HCT116 (cell line): ENCODE measurements at regions not wholly inside any gene's neighbourhood (a gene's known extent, or its start where the extent isn't known, plus 50 kb on each side); places are given as distances from the start of the nearest gene placed in this dataset.

Experiments
- ATAC-seq: fragments of 200-7000 bp; cut with Tn5 transposase; 2 replicates; pipeline ENCODE4 v1.9.1; 2020; ENCODE audit warnings: mild to moderate bottlenecking, moderate library complexity
- BruUV-seq: library from RNA; stranded (reverse); fragments of 400-500 nt; replicated peaks from 2 replicates; lab custom pipeline; 2021; lab: Mats Ljungman, UMichigan
- CTCF ChIA-PET: fragments of 300-600 bp; sonication (Branson Sonifier 250); formaldehyde crosslinking; loops from one replicate; lab custom pipeline; 2021; ENCODE audit warnings: antibody characterized with exemption; lab: Charles Lee
- POLR2A ChIA-PET: fragments of 300-600, 350-600 bp; sonication (Branson Sonifier 250); formaldehyde crosslinking; loops from one replicate; lab custom pipeline; 2021; ENCODE audit warnings: antibody characterized with exemption; lab: Charles Lee
- RAD21 ChIA-PET, 2 experiments: fragments of 300-600 bp; sonication (Branson Sonifier 250); formaldehyde crosslinking; loops; one replicate each; lab custom pipeline; 2023; ENCODE audit warnings: low total read pairs in 2 of 2; ENCODE audit not compliant: uncharacterized antibody in 2 of 2, unreplicated experiment in 2 of 2, low non-redundant PET in 1 of 2; lab: Charles Lee
- DNase-seq: peaks from one replicate; pipeline ENCODE4 v3.0.0-alpha.2; 2010; ENCODE audit warnings: low read depth, low spot score
- H2AFZ ChIP-seq: fragments of 200-600 bp; shearing (Covaris generic), sonication (generic); 2 replicates; pipeline ENCODE4 v1.6.1; 2017; ENCODE audit warnings: low read depth, mixed run types, mixed read lengths, antibody characterized with exemption, low read length; ENCODE audit not compliant: poor library complexity, severe bottlenecking
- H3K27ac ChIP-seq: 2 replicates; pipeline ENCODE4 v1.5.1; 2012; ENCODE audit warnings: low read depth, low read length
- H3K27me3 ChIP-seq: fragments of 200-600 bp; sonication (generic); 2 replicates; pipeline ENCODE4 v1.6.1; 2016; ENCODE audit warnings: mixed run types, low read length, mixed read lengths; ENCODE audit not compliant: insufficient read depth
- H3K36me3 ChIP-seq, 2 experiments: fragments of 200-500 bp in 1 of 2; fragments of 200-600 bp in 1 of 2; sonication (Bioruptor generic) in 1 of 2; sonication (generic) in 1 of 2; 2 replicates each; pipeline versions ENCODE4 v1.5.1 to v1.6.1; 2014 to 2016; ENCODE audit warnings: low read length in 2 of 2, inconsistent platforms in 1 of 2, mixed read lengths in 1 of 2, mixed run types in 1 of 2; ENCODE audit not compliant: insufficient read depth in 2 of 2, control insufficient read depth in 1 of 2
- H3K4me1 ChIP-seq, 2 experiments: fragments of 200-600 bp in 1 of 2; sonication (generic) in 1 of 2; 2 replicates each; pipeline versions ENCODE4 v1.5.1 to v1.6.1; 2012 to 2017; ENCODE audit warnings: low read length in 2 of 2, inconsistent platforms in 1 of 2, mild to moderate bottlenecking in 1 of 2, mixed read lengths in 1 of 2, mixed run types in 1 of 2, moderate library complexity in 1 of 2; ENCODE audit not compliant: insufficient read depth in 2 of 2, control insufficient read depth in 1 of 2
- H3K4me2 ChIP-seq: fragments of 200-600 bp; sonication (generic); 2 replicates; pipeline ENCODE4 v1.6.1; 2017; ENCODE audit warnings: mixed run types, low read length, mixed read lengths
- H3K4me3 ChIP-seq, 2 experiments: fragments of 200-600 bp in 1 of 2; sonication (generic) in 1 of 2; replicated peaks in 1 of 2; 2 replicates each; pipeline ENCODE4 v1.5.1; 2011 to 2016; ENCODE audit warnings: low read length in 2 of 2, control low read depth in 1 of 2, low read depth in 1 of 2, mild to moderate bottlenecking in 1 of 2, mixed read lengths in 1 of 2, mixed run types in 1 of 2
- H3K79me2 ChIP-seq: fragments of 200-600 bp; sonication (generic); 2 replicates; pipeline ENCODE4 v1.6.1; 2017; ENCODE audit warnings: mild to moderate bottlenecking, mixed run types, low read length, moderate library complexity, mixed read lengths; ENCODE audit not compliant: insufficient read depth
- H3K9ac ChIP-seq: fragments of 200-600 bp; sonication (generic); 2 replicates; pipeline ENCODE4 v1.6.1; 2016; ENCODE audit warnings: low read length, mixed read lengths
- H3K9me2 ChIP-seq: fragments of 200-600 bp; sonication (generic), shearing (Covaris generic); 2 replicates; pipeline ENCODE4 v1.6.1; 2017; ENCODE audit warnings: mixed run types, mild to moderate bottlenecking, moderate library complexity; ENCODE audit not compliant: insufficient read depth
- H3K9me3 ChIP-seq, 2 experiments: fragments of 200-500 bp in 1 of 2; fragments of 200-600 bp in 1 of 2; sonication (Bioruptor generic) in 1 of 2; sonication (generic) in 1 of 2; 2 replicates each; pipeline ENCODE4 v1.6.1; 2014 to 2017; ENCODE audit warnings: low read length in 2 of 2, mixed read lengths in 2 of 2, inconsistent platforms in 1 of 2, low read depth in 1 of 2, mild to moderate bottlenecking in 1 of 2, mixed run types in 1 of 2, moderate library complexity in 1 of 2; ENCODE audit not compliant: control insufficient read depth in 1 of 2, insufficient read depth in 1 of 2
- H4K20me1 ChIP-seq: fragments of 200-600 bp; sonication (generic), shearing (Covaris generic); 2 replicates; pipeline ENCODE4 v1.6.1; 2017; ENCODE audit warnings: mixed run types, mild to moderate bottlenecking, moderate library complexity; ENCODE audit not compliant: insufficient read depth
- POLR2AphosphoS5 ChIP-seq: IDR thresholded peaks from 2 replicates; pipeline ENCODE4 v1.6.1; 2011; ENCODE audit warnings: mild to moderate bottlenecking, low read depth, low read length, moderate library complexity
- TCF7L2 ChIP-seq: IDR thresholded peaks from 2 replicates; pipeline ENCODE4 v1.7.0; 2011; ENCODE audit warnings: borderline replicate concordance, inconsistent platforms; ENCODE audit not compliant: insufficient read depth, insufficient read length; ENCODE audit errors: extremely low read depth
- intact Hi-C: fragments of 100-400 bp; cut with micrococcal nuclease; formaldehyde crosslinking; loops from 2 replicates; pipeline ENCODE4 v1.10.0; 2022
- TF ChIP-seq, protein P1 (sequence below): IDR thresholded peaks from 2 replicates; pipeline ENCODE4 v1.6.1; 2012; ENCODE audit warnings: low read depth

DNA sequence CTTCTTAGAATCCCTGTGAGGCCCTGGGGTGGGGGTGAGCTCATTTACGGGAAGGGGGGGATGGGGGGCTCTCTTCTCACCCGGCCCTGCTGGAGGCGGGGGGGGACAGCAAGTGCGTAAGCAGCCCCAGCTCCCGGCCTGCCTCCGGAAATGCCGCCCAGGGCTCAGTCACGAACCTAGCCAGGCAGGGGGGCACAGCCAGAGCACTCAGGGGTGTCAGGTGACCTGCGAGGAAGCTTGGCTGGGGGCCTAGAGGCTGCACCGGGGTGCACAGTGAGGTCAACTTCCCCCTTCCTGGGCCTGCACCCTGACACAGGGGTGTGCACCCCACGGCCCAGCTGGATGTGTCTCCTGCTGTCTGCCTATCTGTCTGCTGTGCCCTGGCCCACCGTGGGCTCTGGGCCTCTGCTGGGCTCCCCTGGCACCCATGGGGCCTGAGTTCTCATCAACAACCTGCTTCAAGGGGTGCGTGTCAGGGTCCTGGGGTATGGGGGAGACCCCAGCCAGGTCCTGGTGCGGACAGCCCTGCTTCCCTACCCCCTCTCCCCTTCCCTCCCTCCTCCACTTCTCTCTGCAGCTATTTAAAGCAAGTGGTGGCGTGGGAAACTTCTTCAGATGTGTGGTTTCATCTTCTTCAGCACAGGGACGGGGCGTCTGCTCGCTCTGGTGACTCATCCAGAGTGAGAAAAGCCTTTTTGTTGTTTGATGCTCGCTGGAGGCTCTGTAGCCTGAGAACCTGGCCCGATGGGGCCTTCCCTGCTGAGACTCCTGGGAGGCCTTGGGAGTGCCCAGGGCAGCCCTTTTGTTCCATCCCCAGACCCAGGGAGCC, 92.5 kb upstream of the RUNX3 start:
- Histone ChIP-seq H3K9me3 (no peaks in the 10 kb centered on the region), H3K4me1 (peaks cover 12 to 29% of the 10 kb centered on the region in 2 experiments), H2AFZ (peak overlapping the region; percentile 88), H3K9ac (peak overlapping the region; percentile 33), H3K36me3 (no peaks in the 10 kb centered on the region), H3K79me2 (no peaks in the 10 kb centered on the region), H3K27ac (peak overlapping the region; percentile 41), H3K9me2 (no peaks in the 10 kb centered on the region), H3K4me3 (peak overlapping the region in 1 of 2 experiments; percentile 17; a peak in 2 of 4 replicates), H3K4me2 (peak overlapping the region; percentile 76), H3K27me3 (no peaks in the 10 kb centered on the region), H4K20me1 (no peaks in the 10 kb centered on the region)
- DNase-seq (peak; percentile 59), ATAC-seq (peak; percentile 87)
- ChIA-PET POLR2A (no interaction called here), RAD21 (interaction anchor here in 1 of 2 experiments (0.7 kb wide), 1 partner anchor 12 kb away, joined by 3 read pairs; no protein-coding TSS in a partner anchor), CTCF (interaction anchor here (1.1 kb wide), 1 partner anchor 15 kb away, joined by 3 read pairs; no protein-coding TSS in a partner anchor)
- no TSS peak for BruUV-seq
- intact Hi-C loops: no loop called here
- TF ChIP-seq, protein P1, sequence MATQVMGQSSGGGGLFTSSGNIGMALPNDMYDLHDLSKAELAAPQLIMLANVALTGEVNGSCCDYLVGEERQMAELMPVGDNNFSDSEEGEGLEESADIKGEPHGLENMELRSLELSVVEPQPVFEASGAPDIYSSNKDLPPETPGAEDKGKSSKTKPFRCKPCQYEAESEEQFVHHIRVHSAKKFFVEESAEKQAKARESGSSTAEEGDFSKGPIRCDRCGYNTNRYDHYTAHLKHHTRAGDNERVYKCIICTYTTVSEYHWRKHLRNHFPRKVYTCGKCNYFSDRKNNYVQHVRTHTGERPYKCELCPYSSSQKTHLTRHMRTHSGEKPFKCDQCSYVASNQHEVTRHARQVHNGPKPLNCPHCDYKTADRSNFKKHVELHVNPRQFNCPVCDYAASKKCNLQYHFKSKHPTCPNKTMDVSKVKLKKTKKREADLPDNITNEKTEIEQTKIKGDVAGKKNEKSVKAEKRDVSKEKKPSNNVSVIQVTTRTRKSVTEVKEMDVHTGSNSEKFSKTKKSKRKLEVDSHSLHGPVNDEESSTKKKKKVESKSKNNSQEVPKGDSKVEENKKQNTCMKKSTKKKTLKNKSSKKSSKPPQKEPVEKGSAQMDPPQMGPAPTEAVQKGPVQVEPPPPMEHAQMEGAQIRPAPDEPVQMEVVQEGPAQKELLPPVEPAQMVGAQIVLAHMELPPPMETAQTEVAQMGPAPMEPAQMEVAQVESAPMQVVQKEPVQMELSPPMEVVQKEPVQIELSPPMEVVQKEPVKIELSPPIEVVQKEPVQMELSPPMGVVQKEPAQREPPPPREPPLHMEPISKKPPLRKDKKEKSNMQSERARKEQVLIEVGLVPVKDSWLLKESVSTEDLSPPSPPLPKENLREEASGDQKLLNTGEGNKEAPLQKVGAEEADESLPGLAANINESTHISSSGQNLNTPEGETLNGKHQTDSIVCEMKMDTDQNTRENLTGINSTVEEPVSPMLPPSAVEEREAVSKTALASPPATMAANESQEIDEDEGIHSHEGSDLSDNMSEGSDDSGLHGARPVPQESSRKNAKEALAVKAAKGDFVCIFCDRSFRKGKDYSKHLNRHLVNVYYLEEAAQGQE: no peak
- peak; percentile 26; the same call in 1 of the 2 replicates for TF ChIP-seq POLR2AphosphoS5
- peak; percentile 70 for TF ChIP-seq TCF7L2
